OCI-LY3 (cell line): ENCODE measurements at regions not wholly inside any gene's neighbourhood (a gene's known extent, or its start where the extent isn't known, plus 50 kb on each side); places are given as distances from the start of the nearest gene placed in this dataset.
"Not testable (repeated sequence)": the region's sequence is repeated elsewhere in the genome, so short reads cannot be mapped to it uniquely, and the experiment has no call there.

ENCODE experiments used
- H2AFZ ChIP-seq: fragments of 200-600, 300-600 bp; shearing (Covaris generic); 2 replicates; pipeline ENCODE4 v1.6.0; 2014; ENCODE audit warnings: antibody characterized with exemption, low read depth, low read length
- H3K27ac ChIP-seq: fragments of 200-600, 300-600 bp; sonication (generic); 2 replicates; pipeline ENCODE4 v1.5.1; 2014; ENCODE audit warnings: mild to moderate bottlenecking, low read length, moderate library complexity, mixed read lengths
- H3K27me3 ChIP-seq: fragments of 200-600, 300-600 bp; sonication (generic); 2 replicates; pipeline ENCODE4 v1.6.1; 2014; ENCODE audit warnings: low read depth, low read length, mixed read lengths
- H3K36me3 ChIP-seq: fragments of 200-600, 300-600 bp; sonication (generic); replicated peaks from 2 replicates; pipeline ENCODE3; 2014; ENCODE audit warnings: low read depth, low read length, mixed read lengths
- H3K4me1 ChIP-seq: fragments of 300-600, 200-600 bp; sonication (generic); 2 replicates; pipeline ENCODE4 v1.6.1; 2014; ENCODE audit warnings: low read length, mixed read lengths
- H3K4me2 ChIP-seq: fragments of 200-600, 300-600 bp; sonication (generic); 2 replicates; pipeline ENCODE4 v1.6.1; 2014; ENCODE audit warnings: low read length, mixed read lengths
- H3K4me3 ChIP-seq: fragments of 300-600, 200-600 bp; sonication (generic); 2 replicates; pipeline ENCODE4 v1.5.1; 2014; ENCODE audit warnings: antibody characterized with exemption, mild to moderate bottlenecking, low read length, moderate library complexity
- H3K79me2 ChIP-seq: fragments of 300-600, 200-600 bp; shearing (Covaris generic); 2 replicates; pipeline ENCODE4 v1.6.1; 2014; ENCODE audit warnings: mild to moderate bottlenecking, low read length, mixed read lengths
- H3K9ac ChIP-seq: fragments of 300-600, 200-600 bp; shearing (Covaris generic); 2 replicates; pipeline ENCODE4 v1.6.0; 2014; ENCODE audit warnings: mild to moderate bottlenecking, low read length, moderate library complexity
- H3K9me3 ChIP-seq: fragments of 200-600, 300-600 bp; shearing (Covaris generic); 2 replicates; pipeline ENCODE4 v1.6.1; 2014; ENCODE audit warnings: low read length, mixed read lengths; ENCODE audit not compliant: insufficient read depth
- H4K20me1 ChIP-seq: fragments of 200-600, 300-600 bp; sonication (generic); 2 replicates; pipeline ENCODE4 v1.6.1; 2016; ENCODE audit warnings: low read length, mixed read lengths; ENCODE audit not compliant: insufficient read depth
- EZH2phosphoT487 ChIP-seq: fragments of 200-600 bp; shearing (Covaris generic); IDR thresholded peaks from 2 replicates; pipeline ENCODE4 v1.6.1; 2018; ENCODE audit warnings: antibody characterized with exemption, mixed run types, low read depth
- TF ChIP-seq, protein P1 (sequence below): fragments of 200-600, 300-600 bp; sonication (generic); IDR thresholded peaks from 2 replicates; pipeline ENCODE4 v1.5.1; 2014; ENCODE audit warnings: antibody characterized with exemption, low read length, low read depth

DNA sequence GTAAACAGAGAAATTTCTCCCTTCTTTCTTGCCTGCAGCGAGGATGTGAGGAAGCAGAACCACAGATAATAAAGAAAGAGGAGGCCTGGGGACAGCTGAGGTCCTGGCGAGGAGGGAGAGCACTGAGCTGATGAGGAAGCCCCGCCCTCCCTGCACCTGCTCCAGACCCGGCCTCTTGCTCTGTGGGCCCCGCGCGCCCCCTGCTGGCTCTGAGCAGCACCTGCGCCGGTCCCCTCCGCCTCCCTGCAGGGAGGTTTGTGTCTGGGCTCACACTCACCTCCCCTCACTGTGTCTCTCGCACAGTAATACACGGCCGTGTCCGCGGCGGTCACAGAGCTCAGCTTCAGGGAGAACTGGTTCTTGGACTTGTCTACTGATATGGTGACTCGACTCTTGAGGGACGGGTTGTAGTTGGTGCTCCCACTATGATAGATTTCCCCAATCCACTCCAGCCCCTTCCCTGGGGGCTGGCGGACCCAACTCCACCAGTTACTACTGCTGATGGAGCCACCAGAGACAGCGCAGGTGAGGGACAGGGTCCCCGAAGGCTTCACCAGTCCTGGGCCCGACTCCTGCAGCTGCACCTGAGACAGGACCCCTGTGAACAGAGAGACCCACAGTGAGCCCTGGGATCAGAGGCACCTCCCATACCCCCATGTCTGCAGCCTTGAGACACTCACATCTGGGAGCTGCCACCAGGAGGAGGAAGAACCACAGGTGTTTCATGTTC lies 485.4 kb downstream of the TMEM121 start:
- TF ChIP-seq, protein P1, sequence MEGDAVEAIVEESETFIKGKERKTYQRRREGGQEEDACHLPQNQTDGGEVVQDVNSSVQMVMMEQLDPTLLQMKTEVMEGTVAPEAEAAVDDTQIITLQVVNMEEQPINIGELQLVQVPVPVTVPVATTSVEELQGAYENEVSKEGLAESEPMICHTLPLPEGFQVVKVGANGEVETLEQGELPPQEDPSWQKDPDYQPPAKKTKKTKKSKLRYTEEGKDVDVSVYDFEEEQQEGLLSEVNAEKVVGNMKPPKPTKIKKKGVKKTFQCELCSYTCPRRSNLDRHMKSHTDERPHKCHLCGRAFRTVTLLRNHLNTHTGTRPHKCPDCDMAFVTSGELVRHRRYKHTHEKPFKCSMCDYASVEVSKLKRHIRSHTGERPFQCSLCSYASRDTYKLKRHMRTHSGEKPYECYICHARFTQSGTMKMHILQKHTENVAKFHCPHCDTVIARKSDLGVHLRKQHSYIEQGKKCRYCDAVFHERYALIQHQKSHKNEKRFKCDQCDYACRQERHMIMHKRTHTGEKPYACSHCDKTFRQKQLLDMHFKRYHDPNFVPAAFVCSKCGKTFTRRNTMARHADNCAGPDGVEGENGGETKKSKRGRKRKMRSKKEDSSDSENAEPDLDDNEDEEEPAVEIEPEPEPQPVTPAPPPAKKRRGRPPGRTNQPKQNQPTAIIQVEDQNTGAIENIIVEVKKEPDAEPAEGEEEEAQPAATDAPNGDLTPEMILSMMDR, result peak; percentile 41

DNA sequence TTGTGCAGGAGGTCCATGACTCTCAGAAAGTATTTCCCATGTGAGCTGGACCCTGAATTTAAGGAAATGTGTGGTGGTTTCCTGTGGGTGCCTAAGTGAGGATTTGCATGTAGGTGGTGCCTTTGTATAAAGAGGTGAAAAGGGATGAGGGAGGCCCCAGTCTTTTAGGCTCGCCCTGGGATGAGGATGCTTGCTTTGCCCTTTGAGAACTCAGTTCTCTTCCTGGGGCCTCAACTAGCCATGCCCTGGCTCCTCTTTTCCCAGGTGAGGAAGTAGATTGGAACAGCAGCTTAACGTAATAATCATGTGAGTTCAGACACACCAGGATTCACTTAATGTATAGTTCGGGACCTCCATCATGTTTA lies 486.0 kb downstream of the TMEM121 start:
- H3K4me1 ChIP-seq, H3K36me3 ChIP-seq, H3K4me2 ChIP-seq, H3K79me2 ChIP-seq, H3K9ac ChIP-seq, H2AFZ ChIP-seq, H3K4me3 ChIP-seq, H4K20me1 ChIP-seq, H3K27ac ChIP-seq, H3K9me3 ChIP-seq, H3K27me3 ChIP-seq: not testable (repeated sequence)

More for the DNA sequence above, 485.4 kb downstream of the TMEM121 start:
- not testable (repeated sequence) for H2AFZ ChIP-seq, H3K79me2 ChIP-seq, H3K27ac ChIP-seq, H3K27me3 ChIP-seq, H3K9me3 ChIP-seq, H4K20me1 ChIP-seq, H3K9ac ChIP-seq, H3K4me1 ChIP-seq, H3K4me3 ChIP-seq, H3K36me3 ChIP-seq
- peak overlapping the region; percentile 30 for H3K4me2 ChIP-seq

DNA sequence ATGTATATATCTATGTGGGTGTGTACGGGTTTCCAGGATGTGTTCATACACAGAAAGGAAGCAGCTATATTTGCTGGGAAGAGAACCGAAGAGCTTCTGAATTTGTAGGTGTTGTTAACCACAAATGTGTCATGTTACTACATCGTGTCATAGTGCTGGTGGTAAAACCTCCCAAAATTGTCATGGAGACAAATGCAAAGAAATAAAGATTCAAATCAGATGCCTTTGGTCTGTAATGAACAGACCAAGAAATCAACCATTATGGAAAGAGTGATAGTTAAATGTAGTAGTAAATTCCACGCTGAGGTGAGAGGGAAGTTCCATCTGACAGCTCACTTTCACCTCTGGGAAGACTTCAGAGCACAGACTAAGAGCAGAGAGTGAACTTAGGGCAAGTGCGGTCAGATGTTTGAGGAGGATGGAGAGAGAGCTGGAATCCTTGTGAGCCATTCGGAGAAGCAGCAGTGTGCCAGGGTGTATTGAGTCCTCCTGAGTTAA lies 487.5 kb downstream of the TMEM121 start:
- Histone ChIP-seq H3K9me3 (no peaks in the 10 kb centered on the region), H3K4me2 (no peak overlapping the region), H3K27me3 (peaks cover 7% of the 10 kb centered on the region; the same call in 1 of the 2 replicates), H3K27ac (no peak overlapping the region), H3K4me3 (no peak overlapping the region), H3K9ac (no peak overlapping the region), H3K36me3 (no peaks in the 10 kb centered on the region), H4K20me1 (no peaks in the 10 kb centered on the region), H3K4me1 (peaks cover 4% of the 10 kb centered on the region; the same call in 1 of the 2 replicates), H2AFZ (no peak overlapping the region), H3K79me2 (no peaks in the 10 kb centered on the region)
- TF ChIP-seq EZH2phosphoT487, result no peak
- TF ChIP-seq, protein P1, result no peak

DNA sequence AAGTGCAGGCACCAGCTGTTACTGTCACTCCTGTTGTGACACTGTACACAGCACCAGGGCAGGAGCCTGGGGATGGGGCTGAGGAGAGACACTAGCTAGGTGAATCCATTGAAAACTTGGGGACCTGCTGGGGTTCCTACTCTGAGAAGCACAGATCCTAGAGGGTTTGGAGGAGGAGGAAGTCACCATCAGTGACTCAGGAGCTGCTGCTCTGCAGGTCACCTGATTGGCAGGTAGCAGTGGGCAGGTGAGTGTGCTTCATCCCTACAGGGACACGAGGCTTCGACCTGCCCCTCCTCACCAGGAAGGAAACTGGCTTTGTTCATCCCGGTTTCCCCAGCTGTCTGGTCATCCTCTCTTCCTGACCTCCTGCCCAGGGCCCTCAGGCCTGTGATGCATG lies 491.6 kb downstream of the TMEM121 start:
- not testable (repeated sequence) for H3K4me1 ChIP-seq, H3K9ac ChIP-seq, H3K4me3 ChIP-seq, H3K9me3 ChIP-seq, H3K36me3 ChIP-seq, H3K27ac ChIP-seq, H3K79me2 ChIP-seq, H3K4me2 ChIP-seq, H2AFZ ChIP-seq, H4K20me1 ChIP-seq, H3K27me3 ChIP-seq

DNA sequence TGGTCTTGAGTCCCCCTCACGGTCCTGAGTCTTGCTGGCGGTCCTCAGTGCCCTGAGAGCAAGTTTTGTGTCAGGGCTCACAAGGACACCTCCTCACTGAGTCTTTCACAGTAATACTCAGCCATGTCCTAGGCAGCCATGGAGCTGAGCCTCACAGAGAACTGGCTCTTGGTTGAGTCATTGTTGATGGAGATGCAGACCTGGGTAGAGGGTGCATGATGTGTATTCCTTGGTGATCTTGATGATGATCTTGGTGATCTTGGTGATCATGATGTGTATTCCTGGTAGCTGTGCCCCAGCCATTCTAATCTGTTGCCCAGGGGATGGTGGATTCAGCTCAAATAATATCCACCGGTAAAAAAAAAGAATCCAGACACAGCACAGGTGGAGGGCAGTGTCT lies 495.4 kb downstream of the TMEM121 start:
- no peak overlapping the region for H2AFZ ChIP-seq
- no peaks in the 10 kb centered on the region for H4K20me1 ChIP-seq
- H3K9me3 ChIP-seq, result no peaks in the 10 kb centered on the region
- no peaks in the 10 kb centered on the region for H3K4me1 ChIP-seq
- H3K79me2 ChIP-seq, result no peaks in the 10 kb centered on the region
- H3K9ac ChIP-seq, result no peak overlapping the region
- no peak overlapping the region for H3K4me3 ChIP-seq
- peaks cover 17% of the 10 kb centered on the region; the same call in 1 of the 2 replicates for H3K27me3 ChIP-seq
- H3K4me2 ChIP-seq, result no peak overlapping the region
- no peak overlapping the region for H3K27ac ChIP-seq
- H3K36me3 ChIP-seq, result no peaks in the 10 kb centered on the region
- TF ChIP-seq, protein P1, result no peak
- no peak for TF ChIP-seq EZH2phosphoT487

DNA sequence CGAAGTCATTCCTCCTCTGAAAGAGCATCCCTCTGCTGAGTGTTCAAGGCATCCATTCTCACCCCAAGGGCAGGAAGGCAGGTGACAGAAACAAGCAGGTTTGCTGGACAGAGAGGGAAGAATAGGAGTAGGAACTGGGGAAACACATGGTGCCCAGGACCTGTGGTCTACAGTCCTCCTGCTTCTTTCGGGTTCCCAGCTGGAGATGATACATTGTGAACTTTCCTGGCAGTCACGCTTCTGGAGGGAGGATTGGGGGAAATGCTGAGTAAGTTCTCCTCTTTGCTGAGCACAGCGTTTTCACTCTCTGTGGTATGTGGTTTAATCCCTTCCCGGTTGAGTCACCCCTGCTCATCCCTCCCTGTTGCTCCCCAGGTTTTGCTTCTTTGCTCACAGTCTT lies 496.3 kb downstream of the TMEM121 start:
- not testable (repeated sequence) for H4K20me1 ChIP-seq, H2AFZ ChIP-seq, H3K9ac ChIP-seq, H3K9me3 ChIP-seq, H3K27ac ChIP-seq, H3K4me3 ChIP-seq, H3K79me2 ChIP-seq, H3K4me2 ChIP-seq, H3K36me3 ChIP-seq, H3K4me1 ChIP-seq
- H3K27me3 ChIP-seq, result peaks cover 17% of the 10 kb centered on the region; the same call in 1 of the 2 replicates
